Activated B cell treated with CpG ODN at 0.5 μM for 24 hours (primary cell): ENCODE measurements at regions not wholly inside any gene's neighbourhood (a gene's known extent, or its start where the extent isn't known, plus 50 kb on each side); places are given as distances from the start of the nearest gene placed in this dataset.

Experiments
- ATAC-seq: fragments of 200-7000 bp; cut with Tn5 transposase; one replicate; pipeline ENCODE4 v1.10.0; 2021; ENCODE audit warnings: low read depth, mild to moderate bottlenecking, moderate library complexity
- CTCF ChIA-PET: fragments of 350-600 bp; sonication (Branson Sonifier 250); formaldehyde crosslinking; loops from one replicate; lab custom pipeline; 2021; ENCODE audit warnings: antibody characterized with exemption; lab: Charles Lee
- POLR2A ChIA-PET: fragments of 350-600 bp; sonication (Branson Sonifier 250); formaldehyde crosslinking; loops from one replicate; lab custom pipeline; 2021; ENCODE audit warnings: antibody characterized with exemption; lab: Charles Lee
- DNase-seq: peaks from one replicate; pipeline ENCODE4 v3.0.0; 2022
- H3K27ac Mint-ChIP-seq: one replicate; pipeline ENCODE4 v1.8.0; 2020; ENCODE audit warnings: mixed read lengths
- H3K27me3 Mint-ChIP-seq: one replicate; pipeline ENCODE4 v1.8.0; 2021; ENCODE audit warnings: mixed read lengths
- H3K36me3 Mint-ChIP-seq: one replicate; pipeline ENCODE4 v1.8.0; 2021; ENCODE audit warnings: low read depth, mixed read lengths
- H3K4me1 Mint-ChIP-seq: one replicate; pipeline ENCODE4 v1.8.0; 2021; ENCODE audit warnings: mixed read lengths
- H3K4me3 Mint-ChIP-seq: one replicate; pipeline ENCODE4 v1.8.0; 2020; ENCODE audit warnings: mild to moderate bottlenecking, mixed read lengths
- H3K9me3 Mint-ChIP-seq: one replicate; pipeline ENCODE4 v1.8.0; 2020; ENCODE audit warnings: mixed read lengths
- CTCF ChIP-seq: fragments of 200-600 bp; IDR thresholded peaks from one replicate; pipeline ENCODE4 v1.8.0; 2022; ENCODE audit warnings: antibody characterized with exemption, mild to moderate bottlenecking
- intact Hi-C: fragments of 100-400 bp; cut with micrococcal nuclease; formaldehyde crosslinking; loops from one replicate; pipeline ENCODE4 v1.15.1; 2024

DNA sequence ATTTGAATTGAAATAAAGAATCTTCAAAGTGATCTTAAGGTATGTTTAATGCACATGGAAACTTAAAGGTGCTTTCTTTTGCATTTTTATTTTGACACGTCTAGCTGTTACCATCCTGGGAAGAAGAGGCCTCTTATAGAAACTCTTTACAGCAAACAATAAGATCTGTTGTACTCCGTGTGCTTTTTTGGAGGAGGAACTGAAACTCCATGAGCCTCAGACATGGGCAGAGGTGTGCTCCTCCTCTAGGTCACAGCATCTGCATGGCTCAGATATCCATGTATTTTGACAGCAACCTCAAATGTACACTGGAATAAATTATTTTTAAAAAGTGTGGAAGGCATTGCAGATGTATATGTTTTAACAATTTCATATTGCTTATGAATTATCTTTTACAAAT, 783.3 kb upstream of the SALL3 start:
- Mint-ChIP-seq H3K4me3 (no peak overlapping the region), H3K4me1 (no peaks in the 10 kb centered on the region), H3K27me3 (no peaks in the 10 kb centered on the region), H3K36me3 (no peaks in the 10 kb centered on the region), H3K9me3 (peaks cover 5% of the 10 kb centered on the region), H3K27ac (no peak overlapping the region)
- ChIA-PET POLR2A (no interaction called here), CTCF (no interaction called here)
- ATAC-seq (no peak), DNase-seq (no peak)
- no peak for TF ChIP-seq CTCF
- intact Hi-C loops = no loop called here

DNA sequence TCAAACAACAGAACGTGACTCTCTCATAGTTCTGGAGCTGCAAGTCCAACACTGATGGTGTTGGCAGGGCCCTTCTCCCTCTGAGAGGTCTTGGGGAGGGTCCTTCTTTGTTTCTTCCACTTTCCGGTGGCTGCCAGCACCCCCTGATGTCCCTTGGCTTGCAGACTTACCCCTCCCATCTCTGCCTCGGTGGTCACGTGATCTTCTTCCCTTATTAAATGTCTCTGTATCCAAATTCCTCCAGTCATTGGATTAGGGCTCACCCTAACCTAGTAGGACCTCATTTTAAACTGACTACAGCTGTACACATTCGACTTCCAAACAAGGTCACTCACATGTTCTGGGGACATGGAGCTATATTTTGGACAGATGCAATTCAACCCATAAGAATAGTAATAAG, 780.6 kb upstream of the SALL3 start:
- intact Hi-C loops = no loop called here
- Mint-ChIP-seq H3K27ac (no peak overlapping the region), H3K4me3 (no peak overlapping the region), H3K9me3 (peaks cover 12% of the 10 kb centered on the region), H3K4me1 (no peaks in the 10 kb centered on the region), H3K27me3 (no peaks in the 10 kb centered on the region), H3K36me3 (no peaks in the 10 kb centered on the region)
- ATAC-seq = no peak
- no peak for TF ChIP-seq CTCF
- ChIA-PET POLR2A (no interaction called here), CTCF (no interaction called here)
- no peak for DNase-seq

GRCh38 chr18:78199611-78200010, 780.0 kb upstream of the SALL3 start:
- Mint-ChIP-seq H3K36me3 (no peaks in the 10 kb centered on the region), H3K4me3 (no peak overlapping the region), H3K4me1 (no peaks in the 10 kb centered on the region), H3K27ac (no peak overlapping the region), H3K27me3 (no peaks in the 10 kb centered on the region), H3K9me3 (peaks cover 12% of the 10 kb centered on the region)
- ChIA-PET CTCF (no interaction called here), POLR2A (no interaction called here)
- no peak for TF ChIP-seq CTCF
- DNase-seq (no peak), ATAC-seq (no peak)
- intact Hi-C loops = no loop called here

- no peaks in the 10 kb centered on the region for H3K4me1 Mint-ChIP-seq
- no peaks in the 10 kb centered on the region for H3K9me3 Mint-ChIP-seq
- intact Hi-C loops = no loop called here
- CTCF ChIA-PET = no interaction called here
- no peaks in the 10 kb centered on the region for H3K27me3 Mint-ChIP-seq
- POLR2A ChIA-PET = no interaction called here
- H3K27ac Mint-ChIP-seq = no peak overlapping the region
- no peak for DNase-seq
- TF ChIP-seq CTCF = no peak
- no peak for ATAC-seq
- H3K4me3 Mint-ChIP-seq = no peak overlapping the region
- no peaks in the 10 kb centered on the region for H3K36me3 Mint-ChIP-seq
Measured at GRCh38 chr18:78207942-78208341, 771.7 kb upstream of the SALL3 start.

DNA sequence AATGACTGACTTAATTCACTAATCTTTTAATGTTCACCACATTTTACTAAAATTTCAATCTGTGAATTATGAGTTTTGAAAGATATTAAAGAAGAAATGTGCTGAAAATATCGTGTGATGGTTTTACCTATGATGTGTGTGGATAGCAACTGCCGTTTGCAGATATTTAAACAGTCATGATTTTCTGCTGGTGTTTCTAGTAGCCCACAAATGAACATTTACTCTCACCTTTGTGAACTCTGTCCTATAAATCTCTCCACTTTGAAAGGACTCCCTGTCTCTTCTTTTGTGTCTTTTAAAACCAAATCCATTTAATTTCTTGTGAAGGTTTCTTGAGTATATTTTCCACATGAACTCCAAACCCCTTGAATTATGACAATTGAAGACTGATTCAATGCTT, 771.2 kb upstream of the SALL3 start:
- H3K27me3 Mint-ChIP-seq = no peaks in the 10 kb centered on the region
- DNase-seq (no peak), ATAC-seq (no peak)
- no peak overlapping the region for H3K4me3 Mint-ChIP-seq
- intact Hi-C loops = no loop called here
- no peaks in the 10 kb centered on the region for H3K36me3 Mint-ChIP-seq
- H3K9me3 Mint-ChIP-seq = no peaks in the 10 kb centered on the region
- H3K4me1 Mint-ChIP-seq = no peaks in the 10 kb centered on the region
- POLR2A ChIA-PET = no interaction called here
- CTCF ChIA-PET = no interaction called here
- TF ChIP-seq CTCF = no peak
- H3K27ac Mint-ChIP-seq = no peak overlapping the region
